ENCODE measurements at regions not wholly inside any gene's neighbourhood (a gene's known extent, or its start where the extent isn't known, plus 50 kb on each side); places are given as distances from the start of the nearest gene placed in this dataset.
A peak's percentile ranks its signal among the peaks of the same experiment; 100 is the strongest.

GRCh38 chr10:4062072-4062471, 277.1 kb upstream of the KLF6 start:
- peaks cover 0 to 64% (median 43%) of the 10 kb centered on the region in 4 donors for H3K4me1 ChIP-seq
- no peak overlapping the region for H3K4me3 ChIP-seq
- intact Hi-C loops (cut with DNase I; ENCODE audit: low total_unique reads): no loop called here
- no peaks in the 10 kb centered on the region for H3K9me3 ChIP-seq
- H3K27ac ChIP-seq: peak overlapping the region; percentile 77 to 87
- H3K36me3 ChIP-seq: no peaks in the 10 kb centered on the region
- DNase-seq: no peak
- peak in 1 of 2 experiments; percentile 2 for TF ChIP-seq CTCF (IDR thresholded peaks at IDR 0.05)
- H3K27me3 ChIP-seq: no peaks in the 10 kb centered on the region

- Histone ChIP-seq H3K27ac (peak overlapping the region; percentile 77 to 87), H3K27me3 (no peaks in the 10 kb centered on the region), H3K36me3 (no peaks in the 10 kb centered on the region), H3K9me3 (no peaks in the 10 kb centered on the region), H3K4me1 (peaks cover 0 to 68% (median 43%) of the 10 kb centered on the region in 4 donors), H3K4me3 (no peak overlapping the region)
- intact Hi-C loops (cut with DNase I; ENCODE audit: low total_unique reads): no loop called here
- peak; percentile 96 to 97 for DNase-seq
- peak in 1 of 2 experiments; percentile 18 for TF ChIP-seq CTCF (IDR thresholded peaks at IDR 0.05)
Measured at GRCh38 chr10:4061441-4061951, 276.5 kb upstream of the KLF6 start.

DNA sequence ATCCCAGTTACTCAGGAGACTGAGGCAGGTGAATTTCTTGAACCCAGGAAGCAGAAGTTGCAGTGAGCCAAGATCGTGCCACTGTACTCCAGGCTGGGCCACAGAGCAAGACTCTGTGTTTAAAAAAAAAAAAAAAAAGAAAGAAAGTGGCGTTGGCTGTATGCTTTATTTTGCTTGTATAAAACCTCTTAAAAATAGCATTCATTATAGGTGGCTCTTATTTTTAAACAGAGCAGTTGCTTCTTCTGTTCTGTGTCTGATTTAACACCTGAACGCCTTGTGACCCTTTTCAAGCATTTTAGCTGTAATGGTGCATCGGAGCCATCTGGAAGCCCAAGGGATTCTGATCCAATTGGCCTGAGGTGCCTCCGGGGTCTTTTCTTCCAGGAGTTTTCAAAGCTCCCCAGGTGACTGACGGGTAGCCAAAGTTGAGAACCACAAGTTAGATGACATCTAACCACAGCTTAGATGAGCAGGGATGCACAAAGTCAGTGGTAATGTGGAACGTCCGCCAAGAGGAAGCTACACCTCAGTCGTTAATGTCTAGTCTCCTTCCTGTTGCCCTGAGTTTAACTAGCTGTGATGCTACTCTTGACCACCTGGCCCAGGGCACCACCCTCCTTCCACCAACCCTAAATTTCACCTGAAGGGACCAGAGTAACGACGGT, 274.6 kb upstream of the KLF6 start:
- TF ChIP-seq CTCF (IDR thresholded peaks at IDR 0.05): no peak
- Histone ChIP-seq H3K4me1 (peaks cover 0 to 68% (median 43%) of the 10 kb centered on the region in 4 donors), H3K9me3 (no peaks in the 10 kb centered on the region), H3K4me3 (no peak overlapping the region), H3K36me3 (no peaks in the 10 kb centered on the region), H3K27ac (peak overlapping the region; percentile 77 to 87), H3K27me3 (no peaks in the 10 kb centered on the region)
- intact Hi-C loops (cut with DNase I; ENCODE audit: low total_unique reads): loop anchor here (5.0 to 10.0 kb wide), 3 partner anchors 125 to 277 kb away; no protein-coding TSS in a partner anchor
- no peak for DNase-seq

DNA sequence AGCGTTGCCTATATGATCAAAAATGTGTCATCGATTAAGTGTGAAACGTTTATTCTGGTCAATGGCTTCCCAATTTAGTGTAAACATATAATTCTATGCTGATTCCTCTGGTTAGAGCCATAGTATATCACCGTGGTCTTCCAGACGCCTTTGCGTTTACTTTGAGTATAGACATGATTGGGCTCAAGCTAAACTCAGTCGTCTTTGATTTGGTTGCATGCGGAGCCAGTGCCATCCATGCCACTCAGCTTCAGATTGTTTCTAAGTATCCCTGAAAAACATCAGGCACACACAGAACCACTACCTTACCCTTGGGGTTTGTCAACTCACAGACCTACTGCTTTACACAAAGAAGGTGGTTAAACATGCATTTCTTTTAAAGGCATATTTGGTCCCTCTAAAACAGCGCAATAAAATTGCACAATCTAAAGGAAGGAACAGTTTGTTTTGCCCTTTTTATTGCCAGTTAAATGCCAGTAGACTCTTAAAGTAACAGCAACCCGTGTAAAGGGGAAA, 273.6 kb upstream of the KLF6 start:
- Histone ChIP-seq H3K27me3 (no peaks in the 10 kb centered on the region), H3K9me3 (no peaks in the 10 kb centered on the region), H3K36me3 (no peaks in the 10 kb centered on the region), H3K27ac (peak overlapping the region; percentile 77 to 87), H3K4me1 (peaks cover 0 to 68% (median 43%) of the 10 kb centered on the region in 4 donors), H3K4me3 (no peak overlapping the region)
- TF ChIP-seq CTCF (IDR thresholded peaks at IDR 0.05): no peak
- no peak for DNase-seq
- intact Hi-C loops (cut with DNase I; ENCODE audit: low total_unique reads): loop anchor here (5.0 to 10.0 kb wide), 3 partner anchors 124 to 276 kb away; no protein-coding TSS in a partner anchor

DNA sequence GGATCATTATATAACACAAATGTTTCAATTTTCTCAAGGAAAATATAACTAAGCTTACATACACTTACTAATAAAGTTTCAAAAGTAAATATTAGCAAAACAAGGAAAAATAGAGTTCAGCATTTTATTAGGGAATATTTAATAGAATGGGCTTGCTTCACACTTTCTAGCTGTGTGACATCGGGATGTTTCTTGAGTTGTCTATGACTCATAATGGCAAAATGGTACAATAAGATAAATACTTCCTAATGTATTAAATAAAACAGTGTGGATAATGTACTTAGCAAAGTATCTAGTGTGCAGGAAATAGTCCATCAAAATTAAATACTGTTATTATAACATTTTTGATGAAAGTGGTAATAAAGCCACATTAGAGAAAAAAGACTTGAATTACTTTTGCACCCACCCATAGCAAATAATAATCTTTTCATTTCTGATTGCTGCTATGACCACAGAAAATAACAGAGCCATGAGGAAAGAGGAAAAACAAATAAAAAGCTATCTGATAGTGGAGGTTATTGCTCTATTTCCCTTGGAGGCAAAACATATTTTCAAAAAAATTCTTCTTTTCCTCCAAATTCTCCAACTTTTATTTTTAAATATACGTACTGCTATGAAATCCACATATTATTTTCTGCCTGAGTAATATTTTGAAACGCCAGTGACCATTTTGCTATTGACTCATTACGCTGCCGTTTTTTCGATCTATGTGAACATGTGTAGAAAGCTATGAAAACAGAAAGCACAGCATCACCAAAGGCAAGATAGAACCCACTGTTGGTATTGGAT, 272.9 kb upstream of the KLF6 start:
- H3K27ac ChIP-seq: peak overlapping the region; percentile 77 to 87
- intact Hi-C loops (cut with DNase I; ENCODE audit: low total_unique reads): loop anchor here (5.0 to 10.0 kb wide), 3 partner anchors 123 to 276 kb away; no protein-coding TSS in a partner anchor
- no peak for TF ChIP-seq CTCF (IDR thresholded peaks at IDR 0.05)

More for the DNA sequence above, 272.9 kb upstream of the KLF6 start:
- peaks cover 0 to 64% (median 42%) of the 10 kb centered on the region in 4 donors for H3K4me1 ChIP-seq
- no peak overlapping the region for H3K4me3 ChIP-seq
- H3K36me3 ChIP-seq: no peaks in the 10 kb centered on the region
- no peak for DNase-seq
- H3K9me3 ChIP-seq: no peaks in the 10 kb centered on the region
- no peaks in the 10 kb centered on the region for H3K27me3 ChIP-seq
